ENCODE measurements at regions not wholly inside any gene's neighbourhood (a gene's known extent, or its start where the extent isn't known, plus 50 kb on each side); places are given as distances from the start of the nearest gene placed in this dataset.
"Not testable (repeated sequence)": the region's sequence is repeated elsewhere in the genome, so short reads cannot be mapped to it uniquely, and the experiment has no call there.

DNA sequence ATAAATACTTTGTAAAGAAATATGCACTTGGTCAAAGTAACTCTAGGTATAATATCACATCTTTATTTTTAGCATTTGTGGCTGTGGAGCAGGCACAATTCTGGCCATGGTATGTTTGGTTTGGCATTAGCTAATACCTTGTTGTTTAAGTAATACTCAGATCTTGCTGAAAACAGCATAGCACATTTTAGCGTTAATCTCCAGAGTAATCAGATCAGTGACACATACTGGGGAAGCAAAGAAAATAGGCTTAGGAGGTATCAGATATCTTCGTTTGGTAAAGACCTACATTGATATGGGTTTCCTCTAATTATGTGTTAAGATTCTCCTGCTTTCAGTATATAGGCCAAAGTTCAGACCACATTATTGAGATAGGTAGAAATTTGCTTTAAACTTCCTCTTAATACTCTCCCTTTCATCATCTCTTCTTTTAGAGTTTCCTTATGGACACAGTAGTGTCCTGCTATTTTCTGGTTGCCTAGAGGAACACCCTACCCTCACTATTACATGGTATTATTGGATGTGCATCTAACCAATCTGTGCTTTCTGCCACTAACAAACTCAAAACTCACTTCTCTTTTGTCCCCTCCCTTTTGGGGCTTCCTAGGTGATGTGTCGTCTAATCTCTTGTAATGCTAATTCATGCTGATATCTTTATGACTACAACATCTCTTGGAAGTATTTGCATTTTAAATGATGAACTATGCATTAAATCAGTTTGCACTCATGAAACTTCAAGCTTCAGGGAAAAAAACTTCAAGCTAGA lies 437.3 kb upstream of the ADAMTSL1 start:
- no peak for DNase-seq

DNA sequence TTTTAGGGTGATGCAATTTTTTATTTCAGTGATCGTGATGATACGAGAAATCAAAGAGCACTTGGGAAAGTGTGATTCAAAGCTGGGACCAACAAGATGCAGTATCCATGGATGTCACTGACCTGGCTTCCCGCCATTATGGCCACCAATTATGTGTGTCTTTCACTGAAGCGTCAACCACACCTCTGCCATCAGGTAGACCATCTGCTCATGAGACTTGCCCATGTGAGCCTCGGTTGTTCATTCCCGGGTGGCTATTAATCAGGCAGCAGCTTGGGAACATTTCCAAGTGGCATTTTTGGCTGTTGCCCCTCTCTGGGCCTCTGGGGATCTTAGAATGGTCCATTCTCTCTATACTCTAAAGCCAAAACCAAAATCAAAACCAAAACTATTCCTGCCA lies 436.0 kb upstream of the ADAMTSL1 start:
- DNase-seq: no peak

DNA sequence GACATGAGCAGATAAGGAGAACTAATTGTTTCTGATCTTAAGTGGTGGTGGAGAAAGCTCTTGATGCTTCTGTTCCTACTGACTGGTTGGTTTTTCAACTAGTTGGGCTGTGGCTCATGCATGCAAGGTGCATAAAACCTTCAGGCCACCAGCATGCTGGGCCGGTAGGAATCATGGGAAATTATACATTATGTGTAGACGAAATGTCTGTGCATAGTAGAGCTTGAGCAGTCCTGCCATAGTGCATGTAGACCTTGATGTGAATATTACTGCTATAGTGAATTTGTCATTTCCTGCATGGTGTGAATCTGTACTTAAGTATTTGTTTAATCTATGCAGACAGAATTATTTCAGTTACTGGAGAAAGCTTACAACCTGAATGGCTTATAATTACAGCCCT lies 433.6 kb upstream of the ADAMTSL1 start:
- no peak for DNase-seq

DNA sequence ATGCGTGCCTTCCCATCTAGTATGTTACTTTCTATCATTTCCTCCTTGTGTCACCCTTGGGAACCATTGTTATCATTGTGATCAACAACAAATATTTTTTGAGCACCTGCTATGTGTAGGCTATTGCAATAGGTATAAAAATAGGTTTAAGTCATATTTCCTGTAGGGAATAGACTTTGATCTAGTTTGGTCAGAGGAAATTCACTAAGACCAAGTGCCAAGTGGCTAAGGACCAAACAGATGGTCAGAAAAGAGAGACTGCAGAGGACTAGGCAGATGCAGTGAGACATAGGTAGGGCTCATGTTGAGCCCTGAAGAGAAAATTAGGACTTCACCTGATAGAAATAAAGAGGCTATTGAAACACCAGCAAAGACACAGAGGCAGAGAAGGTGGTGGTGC lies 430.0 kb upstream of the ADAMTSL1 start:
- DNase-seq: no peak

DNA sequence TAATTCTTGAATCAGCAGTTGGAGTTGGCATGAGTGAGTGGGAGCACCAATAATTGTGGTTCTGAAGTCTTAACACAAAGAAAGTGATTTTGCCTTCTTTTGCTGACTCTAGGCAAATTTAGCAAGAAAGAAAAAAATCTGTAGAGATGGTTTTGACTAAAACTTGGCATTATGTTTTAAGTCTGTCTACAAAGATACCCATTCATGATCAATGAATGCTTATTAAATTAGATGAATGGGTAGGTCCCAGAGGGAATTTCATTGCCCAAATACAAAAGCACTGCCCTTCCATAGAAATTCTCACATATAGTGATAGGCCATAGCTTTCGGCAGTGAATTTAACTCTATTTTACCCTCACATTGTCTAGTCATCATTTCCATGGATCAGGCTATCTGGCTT lies 428.6 kb upstream of the ADAMTSL1 start:
- DNase-seq: no peak

DNA sequence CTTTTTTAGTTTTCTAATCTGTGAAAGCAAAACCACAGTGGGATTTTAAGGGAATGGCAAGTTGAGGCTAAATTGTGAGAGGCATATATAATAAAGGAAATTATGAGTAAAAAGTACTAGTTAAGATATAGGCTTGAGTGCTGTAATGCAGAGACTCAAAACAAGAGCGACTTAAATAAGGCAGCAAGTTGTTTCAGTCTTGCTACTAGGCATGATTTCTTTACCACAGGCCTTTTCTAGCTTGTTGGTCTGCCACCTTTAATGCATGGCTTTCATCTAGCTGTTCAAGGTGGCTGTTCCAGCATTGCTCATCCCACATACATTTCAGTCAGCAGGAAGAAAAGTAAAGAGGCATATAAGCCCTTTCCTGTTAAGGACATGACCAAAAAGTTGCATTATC lies 427.9 kb upstream of the ADAMTSL1 start:
- no peak for DNase-seq

DNA sequence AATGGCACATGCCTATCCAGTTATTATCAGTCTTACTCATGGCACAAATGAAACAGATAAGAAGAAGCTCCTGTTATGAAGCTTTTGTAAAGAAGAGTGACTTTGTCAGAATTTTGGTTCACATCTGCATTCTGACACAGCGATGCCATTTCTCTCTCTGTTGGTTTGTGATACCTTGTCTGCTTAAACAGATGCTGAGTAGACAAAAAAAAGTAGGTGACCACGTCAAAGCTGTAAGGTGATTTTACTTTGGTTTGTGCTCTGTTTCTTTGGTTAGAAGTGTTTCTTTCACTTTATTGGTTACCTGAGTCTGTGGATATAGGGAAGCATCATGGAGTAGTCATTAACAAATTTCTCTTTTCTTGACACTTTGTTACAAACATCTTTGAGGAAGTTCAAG lies 422.3 kb upstream of the ADAMTSL1 start:
- no peak for DNase-seq

DNA sequence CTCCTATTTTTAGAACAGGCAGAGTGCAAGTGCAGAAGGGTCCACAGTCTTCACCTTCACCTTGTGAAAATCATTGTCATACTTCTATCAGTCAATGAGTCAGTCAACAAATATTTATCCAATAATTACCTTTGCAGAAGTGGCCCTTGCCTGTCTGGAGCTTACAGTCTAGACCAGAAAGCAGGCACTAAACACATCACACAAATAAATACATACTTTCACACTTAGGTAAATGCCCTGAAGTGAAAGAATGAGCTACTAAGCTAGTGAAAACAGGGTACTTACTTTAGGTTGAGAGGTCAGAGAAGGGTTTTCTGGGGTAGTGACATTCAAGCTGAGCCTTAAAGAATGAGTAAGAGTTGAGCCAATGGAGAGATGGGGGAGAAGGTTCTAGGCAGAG lies 421.9 kb upstream of the ADAMTSL1 start:
- no peak for DNase-seq

DNA sequence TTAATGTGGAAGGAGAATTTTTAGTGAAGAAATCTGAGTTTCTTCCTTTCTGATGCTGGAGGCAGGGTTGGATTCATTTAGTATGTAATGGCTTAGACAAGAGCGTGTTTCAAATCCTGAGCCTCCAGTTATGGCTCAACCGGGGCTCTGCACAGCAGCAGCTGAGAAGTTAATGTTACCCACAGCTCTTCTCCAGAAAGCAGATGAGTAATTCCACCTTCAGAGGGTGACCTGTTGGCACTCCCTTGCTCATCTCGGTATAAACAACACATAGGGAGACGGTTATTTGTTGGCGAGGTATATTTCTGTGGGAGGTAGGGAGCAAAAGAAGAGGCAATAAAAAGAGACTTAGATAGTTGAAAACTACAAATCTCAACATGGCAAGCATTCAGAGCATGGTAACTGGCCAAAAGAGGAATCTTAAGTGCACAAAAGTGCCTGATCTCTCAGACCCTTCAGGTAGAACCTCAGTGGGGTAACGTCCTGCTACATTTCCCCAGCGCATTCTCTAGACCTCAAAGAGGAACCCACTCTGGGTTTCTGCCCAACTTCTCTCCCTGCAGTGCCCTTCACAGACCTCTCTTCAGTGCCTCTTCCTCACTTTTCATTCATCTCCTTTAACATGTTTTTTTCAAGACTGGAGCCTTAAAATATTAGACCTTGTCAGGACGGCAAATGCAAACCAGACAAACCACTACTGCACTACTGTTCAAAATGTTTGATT lies 417.5 kb upstream of the ADAMTSL1 start:
- no peak for DNase-seq

DNA sequence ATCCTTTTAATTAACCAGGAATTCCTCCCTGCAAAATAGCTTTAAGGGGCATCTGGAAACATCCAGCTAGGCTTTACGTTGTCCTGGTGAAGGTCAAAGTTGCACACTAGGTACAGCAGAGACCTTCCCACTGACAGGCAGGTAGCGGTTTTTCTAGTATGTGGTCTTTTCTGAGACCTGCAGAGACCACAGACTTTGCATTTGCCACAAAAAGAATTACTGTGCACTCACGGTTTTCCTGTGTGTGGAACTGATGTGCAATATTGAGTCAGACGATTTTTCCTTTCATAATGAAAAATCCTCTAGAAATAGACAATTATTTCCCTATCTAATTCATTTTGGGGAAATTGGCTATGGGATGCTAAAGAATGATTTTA lies 417.0 kb upstream of the ADAMTSL1 start:
- no peak for DNase-seq

DNA sequence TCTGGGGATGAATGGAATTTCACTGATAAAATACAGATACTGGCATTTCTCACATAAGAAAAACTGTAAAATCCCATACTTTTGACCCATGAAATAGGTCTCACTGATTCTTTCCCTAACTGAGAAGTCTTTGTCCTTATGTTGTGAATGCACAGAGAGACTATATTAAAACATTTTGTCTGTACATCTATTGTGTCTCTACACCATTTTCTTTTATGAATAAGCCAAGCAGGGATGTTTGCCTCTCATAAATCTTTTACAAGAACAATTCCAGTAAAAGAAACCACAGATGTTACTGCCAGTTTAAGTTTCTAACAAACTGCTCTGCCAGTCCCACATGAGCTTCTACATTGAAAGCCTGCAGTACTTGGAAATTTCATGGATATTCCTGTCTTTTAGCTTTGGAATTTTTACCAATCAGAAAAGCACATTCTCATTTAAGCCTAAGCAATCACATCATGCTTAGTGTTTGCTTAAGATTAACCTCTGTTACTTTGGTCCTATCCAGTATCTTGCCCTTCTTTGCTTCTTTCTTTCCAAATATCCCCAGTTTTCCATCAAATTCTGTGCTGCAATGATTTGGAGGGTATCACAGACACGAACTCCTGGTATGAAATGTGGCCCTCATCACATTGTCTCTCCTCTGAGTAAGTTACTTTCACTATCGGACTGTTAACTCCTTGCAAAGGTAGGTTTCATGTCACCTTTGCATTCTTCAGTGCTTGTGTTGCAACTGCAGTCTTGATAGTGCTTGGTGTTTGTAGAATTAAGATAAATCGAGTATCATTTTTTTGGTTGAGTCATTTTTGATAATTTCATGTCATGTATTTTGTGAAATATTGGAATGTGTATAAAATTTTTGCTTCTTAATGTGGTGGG lies 415.1 kb upstream of the ADAMTSL1 start:
- DNase-seq: no peak

DNA sequence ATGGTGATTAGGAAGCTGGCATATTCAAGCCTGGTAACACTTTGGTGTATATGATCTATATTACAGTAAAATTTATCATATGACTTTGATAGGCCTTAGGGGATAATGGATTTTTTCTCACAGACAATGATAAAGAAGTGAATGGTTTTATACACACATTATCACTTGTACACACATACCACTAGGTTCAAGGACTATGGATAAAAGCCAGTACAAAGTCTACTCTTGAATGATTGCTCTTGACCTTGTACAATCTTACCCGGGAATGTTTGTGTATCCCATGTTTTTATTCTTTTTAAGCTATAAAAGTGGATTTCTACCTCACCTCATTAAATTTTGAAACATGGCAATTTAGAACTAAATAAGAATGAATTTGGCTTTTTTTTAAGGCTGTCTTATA lies 414.5 kb upstream of the ADAMTSL1 start:
- DNase-seq: no peak

DNA sequence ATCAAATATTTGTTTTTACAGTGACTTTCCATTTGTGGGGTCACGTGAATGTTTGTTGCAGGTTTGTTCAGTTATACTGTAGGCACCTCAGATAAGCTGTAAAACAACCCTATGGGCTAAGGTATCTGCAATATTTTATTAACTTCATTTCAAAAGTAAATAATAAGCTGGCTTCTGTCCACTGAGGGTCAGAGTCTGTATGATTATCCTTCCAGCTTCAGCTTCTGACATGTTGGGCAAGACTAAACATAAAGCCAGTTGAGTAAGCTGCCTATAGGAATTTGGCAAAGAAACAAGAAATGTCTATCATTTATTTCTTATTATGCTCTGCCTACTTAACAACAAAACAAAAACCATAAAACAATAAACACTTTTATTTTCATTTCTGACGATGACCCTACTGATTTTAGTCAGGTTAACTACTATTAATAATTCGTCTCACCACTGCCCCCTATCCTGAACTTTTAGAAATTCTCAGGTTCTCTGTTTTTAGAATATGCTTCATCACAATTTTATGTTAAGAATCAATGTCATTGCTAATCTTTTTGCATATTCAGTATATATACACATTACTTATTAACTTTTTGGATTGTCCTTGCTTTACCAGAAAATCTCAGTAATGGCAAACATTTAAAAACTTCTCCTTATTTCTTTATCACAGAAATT lies 413.6 kb upstream of the ADAMTSL1 start:
- DNase-seq: no peak

DNA sequence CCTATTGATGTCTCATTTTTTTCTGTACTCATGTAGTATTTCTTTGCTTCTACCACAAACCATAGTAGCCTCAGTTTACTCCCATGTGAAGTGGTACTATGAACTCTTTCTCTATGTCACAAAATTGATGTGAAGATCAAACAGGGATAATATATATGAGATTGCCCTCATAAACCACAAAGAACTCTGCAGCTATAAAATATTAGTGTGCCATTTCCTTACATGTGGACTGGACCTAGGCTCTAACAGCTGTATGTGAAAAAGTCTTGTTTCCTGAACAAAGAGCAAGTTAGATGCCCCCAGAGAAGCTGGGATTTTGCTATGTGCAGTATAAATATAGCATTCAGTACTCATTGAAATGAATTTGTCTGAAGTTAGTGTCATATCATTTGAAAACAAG lies 412.6 kb upstream of the ADAMTSL1 start:
- DNase-seq: no peak

DNA sequence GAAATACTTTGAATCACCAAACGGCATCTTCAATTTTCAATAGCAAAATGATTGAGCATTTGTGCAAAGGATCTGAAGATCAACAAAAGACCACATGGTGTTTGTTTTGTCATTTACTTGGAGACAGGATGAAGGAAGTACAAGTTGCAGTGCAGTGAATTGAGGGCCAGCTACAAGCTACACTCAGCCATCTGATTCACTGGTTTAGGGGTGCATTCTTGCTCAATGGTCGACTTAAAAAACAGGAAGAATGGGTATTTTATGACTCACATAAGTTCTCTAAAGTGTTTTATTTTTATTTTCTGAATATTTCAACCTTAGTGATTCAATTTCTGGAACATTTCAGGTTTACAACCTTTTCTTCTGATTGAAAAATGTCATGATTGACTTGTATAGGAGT lies 412.1 kb upstream of the ADAMTSL1 start:
- no peak for DNase-seq

DNA sequence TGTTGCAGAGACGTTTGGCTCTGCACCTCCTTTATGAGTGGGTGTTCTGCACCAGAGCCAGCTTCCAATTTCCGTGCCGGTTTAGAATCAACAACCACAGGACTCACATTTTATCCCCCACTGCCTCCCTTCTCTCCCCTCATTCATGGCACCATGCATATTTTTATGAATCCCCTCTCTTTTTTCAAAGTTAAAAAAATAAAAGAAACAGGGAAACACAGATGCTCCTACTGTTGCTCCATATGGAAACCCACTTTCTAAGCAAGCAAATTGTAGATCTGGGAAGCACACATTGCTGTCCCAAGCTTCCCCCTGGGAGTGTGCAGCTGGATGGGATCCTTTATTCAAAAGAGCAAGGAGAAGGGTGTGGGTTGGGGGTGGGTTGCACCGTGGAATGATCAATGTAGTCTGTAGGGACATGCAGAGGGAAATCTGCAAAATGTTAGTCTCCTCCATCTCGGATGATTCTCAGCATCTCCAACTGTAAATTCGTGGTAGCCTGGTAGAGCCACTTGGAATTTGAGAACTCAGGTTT lies 410.0 kb upstream of the ADAMTSL1 start:
- DNase-seq: no peak

DNA sequence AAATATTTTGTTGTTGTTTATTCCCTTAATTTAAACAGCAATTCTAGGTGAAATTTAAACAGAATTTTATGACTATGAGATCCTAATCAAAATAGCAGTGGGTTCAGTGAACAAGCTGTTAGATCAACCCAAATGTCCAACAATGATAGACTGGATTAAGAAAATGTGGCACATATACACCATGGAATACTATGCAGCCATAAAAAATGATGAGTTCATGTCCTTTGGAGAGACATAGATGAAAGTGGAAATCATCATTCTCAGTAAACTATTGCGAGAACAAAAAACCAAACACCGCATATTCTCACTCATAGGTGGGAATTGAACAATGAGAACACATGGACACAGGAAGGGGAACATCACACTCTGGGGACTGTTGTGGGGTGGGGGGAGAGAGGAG lies 407.3 kb upstream of the ADAMTSL1 start:
- not testable (repeated sequence) for DNase-seq

DNA sequence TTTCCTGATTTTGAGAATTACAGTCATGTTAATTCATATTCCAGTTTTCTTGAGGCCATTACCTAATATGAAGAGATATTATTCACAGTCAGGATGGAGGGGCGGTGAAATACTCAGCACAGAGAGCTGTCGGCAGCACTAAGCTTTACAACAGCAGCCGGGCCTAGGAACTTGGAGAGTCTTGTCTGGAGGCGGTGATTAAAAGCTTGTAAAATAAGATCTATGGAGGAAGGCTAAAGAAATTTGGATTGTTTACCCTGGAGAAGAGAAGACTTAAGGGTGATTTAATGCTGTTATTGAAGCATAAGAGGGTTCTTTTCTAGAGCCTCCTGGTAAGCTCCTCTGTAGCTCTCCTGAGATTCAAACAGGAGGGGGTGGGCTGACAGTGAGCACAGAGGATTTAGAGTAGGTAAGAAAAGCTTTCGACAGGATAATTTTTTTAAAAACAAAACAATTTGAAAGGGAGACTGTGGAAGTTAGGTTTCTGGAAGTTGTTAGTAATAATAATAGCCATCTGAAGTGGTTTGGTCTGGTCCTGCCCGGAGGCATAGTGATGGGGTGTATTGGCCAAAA lies 406.3 kb upstream of the ADAMTSL1 start:
- no peak for DNase-seq

DNA sequence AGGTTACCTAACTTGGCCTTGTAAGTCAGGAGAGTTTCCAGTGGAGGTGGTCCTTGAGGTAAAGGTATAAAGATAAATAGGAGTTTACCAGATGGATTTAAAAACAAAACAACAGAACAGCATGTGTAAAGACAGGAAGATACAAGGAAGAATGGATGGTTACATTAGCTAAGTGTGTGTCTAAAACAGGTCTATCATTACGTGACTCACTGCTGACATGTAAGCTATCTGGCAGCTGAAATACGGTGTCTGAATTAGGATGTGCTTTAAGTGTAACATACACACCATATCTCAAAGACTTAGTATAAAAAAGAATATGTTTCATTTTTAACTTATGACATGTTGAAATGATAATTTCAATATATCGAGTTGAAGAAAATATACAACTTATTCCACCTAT lies 405.1 kb upstream of the ADAMTSL1 start:
- no peak for DNase-seq

DNA sequence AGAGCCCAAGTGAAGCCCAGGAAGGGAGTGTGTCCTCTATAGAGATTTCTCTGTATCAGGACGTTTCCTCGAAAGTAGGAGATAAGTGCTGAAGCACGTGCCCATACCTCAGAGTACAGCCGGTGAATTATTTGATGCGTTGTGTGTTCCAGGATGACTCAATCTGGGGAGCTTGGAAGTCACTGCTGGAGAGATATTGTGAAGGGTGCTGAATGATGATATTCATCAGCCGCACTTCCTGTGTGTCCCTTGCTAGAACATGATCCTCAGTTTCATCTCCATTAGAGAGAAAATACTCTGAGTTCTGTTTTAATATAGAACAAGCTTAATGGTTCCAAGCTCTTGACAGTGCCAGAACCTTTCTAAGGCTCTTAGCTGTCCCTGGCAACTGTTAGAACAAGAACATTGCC lies 402.3 kb upstream of the ADAMTSL1 start:
- no peak for DNase-seq

DNA sequence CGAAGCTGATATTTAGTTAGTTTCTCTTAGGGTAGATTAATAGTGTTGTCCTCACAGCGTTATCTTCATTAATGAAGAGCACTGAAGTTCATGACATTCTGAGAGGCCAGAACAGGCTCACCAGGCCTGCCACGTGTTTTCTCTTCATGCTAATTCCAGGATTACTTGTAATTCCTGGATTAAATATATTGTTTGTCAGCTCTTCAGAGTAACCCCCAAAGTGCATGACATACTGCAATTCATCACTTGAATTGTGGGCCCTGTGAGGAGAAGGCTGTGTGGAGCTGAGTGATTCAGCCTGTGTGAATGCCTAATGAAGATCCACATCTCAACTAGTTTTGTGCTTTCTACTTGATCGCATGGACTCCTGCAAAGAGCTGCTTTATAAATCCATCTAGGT lies 401.0 kb upstream of the ADAMTSL1 start:
- no peak for DNase-seq

DNA sequence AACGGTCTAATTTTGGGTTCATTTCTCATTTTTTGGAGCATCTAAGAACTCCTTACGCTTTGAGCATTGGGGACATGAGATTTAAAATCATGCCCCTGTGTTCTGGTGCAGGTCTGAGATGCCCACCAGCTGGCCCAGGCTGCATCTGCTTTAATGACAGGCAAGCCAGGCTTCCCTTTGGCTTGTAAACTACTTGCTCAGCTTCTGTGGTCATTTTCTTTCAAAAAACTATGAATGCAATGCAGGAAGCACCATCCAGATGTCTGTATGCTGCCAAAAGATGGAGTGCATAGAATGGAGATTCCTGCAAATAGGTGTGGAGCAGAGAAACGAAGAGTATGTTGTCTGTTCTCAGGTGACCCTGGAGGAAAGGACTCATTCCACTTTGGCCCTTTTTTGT lies 399.9 kb upstream of the ADAMTSL1 start:
- DNase-seq: no peak

Data from stimulated activated CD4-positive, alpha-beta T cell treated with anti-CD3 and anti-CD28 coated beads, Interleukin-4, amount 100 ng/mL, for 4 hours (primary cell).